Activated B cell treated with CpG ODN at 0.5 μM for 24 hours (primary cell): ENCODE measurements at regions not wholly inside any gene's neighbourhood (a gene's known extent, or its start where the extent isn't known, plus 50 kb on each side); places are given as distances from the start of the nearest gene placed in this dataset.
"Not testable (repeated sequence)": the region's sequence is repeated elsewhere in the genome, so short reads cannot be mapped to it uniquely, and the experiment has no call there.

Source experiments
- ATAC-seq: fragments of 200-7000 bp; cut with Tn5 transposase; one replicate; pipeline ENCODE4 v1.10.0; 2021; ENCODE audit warnings: low read depth, mild to moderate bottlenecking, moderate library complexity
- CTCF ChIA-PET: fragments of 350-600 bp; sonication (Branson Sonifier 250); formaldehyde crosslinking; loops from one replicate; lab custom pipeline; 2021; ENCODE audit warnings: antibody characterized with exemption; lab: Charles Lee
- POLR2A ChIA-PET: fragments of 350-600 bp; sonication (Branson Sonifier 250); formaldehyde crosslinking; loops from one replicate; lab custom pipeline; 2021; ENCODE audit warnings: antibody characterized with exemption; lab: Charles Lee
- DNase-seq: peaks from one replicate; pipeline ENCODE4 v3.0.0; 2022
- H3K27ac Mint-ChIP-seq: one replicate; pipeline ENCODE4 v1.8.0; 2020; ENCODE audit warnings: mixed read lengths
- H3K27me3 Mint-ChIP-seq: one replicate; pipeline ENCODE4 v1.8.0; 2021; ENCODE audit warnings: mixed read lengths
- H3K36me3 Mint-ChIP-seq: one replicate; pipeline ENCODE4 v1.8.0; 2021; ENCODE audit warnings: low read depth, mixed read lengths
- H3K4me1 Mint-ChIP-seq: one replicate; pipeline ENCODE4 v1.8.0; 2021; ENCODE audit warnings: mixed read lengths
- H3K4me3 Mint-ChIP-seq: one replicate; pipeline ENCODE4 v1.8.0; 2020; ENCODE audit warnings: mild to moderate bottlenecking, mixed read lengths
- H3K9me3 Mint-ChIP-seq: one replicate; pipeline ENCODE4 v1.8.0; 2020; ENCODE audit warnings: mixed read lengths
- intact Hi-C: fragments of 100-400 bp; cut with micrococcal nuclease; formaldehyde crosslinking; loops from one replicate; pipeline ENCODE4 v1.15.1; 2024
- TF ChIP-seq, protein P1 (sequence below): fragments of 200-600 bp; IDR thresholded peaks from one replicate; pipeline ENCODE4 v1.8.0; 2022; ENCODE audit warnings: antibody characterized with exemption, mild to moderate bottlenecking

DNA sequence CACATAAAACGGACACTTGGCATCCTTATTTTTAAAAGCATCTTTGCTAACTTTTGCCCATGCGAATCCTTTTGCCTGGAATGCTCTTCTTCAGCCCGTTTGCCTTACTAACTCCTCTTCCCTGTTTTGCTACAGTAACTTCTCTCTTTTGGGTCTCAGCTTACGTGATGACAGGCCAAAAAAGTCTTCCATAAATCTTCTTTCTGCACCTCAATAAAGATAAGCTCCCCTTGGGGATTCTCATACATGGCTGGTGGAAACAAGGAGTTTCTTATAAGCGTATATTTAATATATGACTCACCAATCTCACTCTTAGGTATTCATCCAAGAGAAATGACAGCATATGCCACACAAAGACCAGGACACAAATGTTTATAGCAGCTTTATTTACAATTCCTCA lies 192.7 kb downstream of the RCHY1 start:
- peaks cover 9% of the 10 kb centered on the region for H3K27me3 Mint-ChIP-seq
- DNase-seq: no peak
- peaks cover 2% of the 10 kb centered on the region for H3K9me3 Mint-ChIP-seq

DNA sequence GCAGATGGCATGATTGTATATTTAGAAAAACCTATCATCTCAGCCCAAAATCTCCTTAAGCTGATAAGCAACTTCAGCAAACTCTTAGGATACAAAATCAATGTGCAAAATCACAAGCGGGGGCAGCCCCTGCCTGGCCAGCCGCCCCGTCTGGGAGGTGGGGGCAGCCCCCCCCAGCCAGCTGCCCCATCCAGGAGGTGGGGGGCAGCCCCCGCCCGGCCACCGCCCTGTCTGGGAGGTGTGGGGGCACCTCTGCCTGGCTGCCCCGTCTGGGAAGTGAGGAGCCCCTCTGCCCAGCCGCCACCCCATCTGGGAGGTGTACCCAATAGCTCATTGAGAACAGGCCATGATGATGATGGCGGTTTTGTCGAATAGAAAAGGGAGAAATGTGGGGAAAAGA lies 196.6 kb downstream of the RCHY1 start:
- H3K4me3 Mint-ChIP-seq, DNase-seq, H3K36me3 Mint-ChIP-seq, H3K27ac Mint-ChIP-seq, POLR2A ChIA-PET, CTCF ChIA-PET, intact Hi-C loops, ATAC-seq, H3K4me1 Mint-ChIP-seq: not testable (repeated sequence)
- Mint-ChIP-seq H3K9me3 (peaks cover 10% of the 10 kb centered on the region), H3K27me3 (peaks cover 18% of the 10 kb centered on the region)

More for the DNA sequence above, 192.7 kb downstream of the RCHY1 start:
- TF ChIP-seq, protein P1, sequence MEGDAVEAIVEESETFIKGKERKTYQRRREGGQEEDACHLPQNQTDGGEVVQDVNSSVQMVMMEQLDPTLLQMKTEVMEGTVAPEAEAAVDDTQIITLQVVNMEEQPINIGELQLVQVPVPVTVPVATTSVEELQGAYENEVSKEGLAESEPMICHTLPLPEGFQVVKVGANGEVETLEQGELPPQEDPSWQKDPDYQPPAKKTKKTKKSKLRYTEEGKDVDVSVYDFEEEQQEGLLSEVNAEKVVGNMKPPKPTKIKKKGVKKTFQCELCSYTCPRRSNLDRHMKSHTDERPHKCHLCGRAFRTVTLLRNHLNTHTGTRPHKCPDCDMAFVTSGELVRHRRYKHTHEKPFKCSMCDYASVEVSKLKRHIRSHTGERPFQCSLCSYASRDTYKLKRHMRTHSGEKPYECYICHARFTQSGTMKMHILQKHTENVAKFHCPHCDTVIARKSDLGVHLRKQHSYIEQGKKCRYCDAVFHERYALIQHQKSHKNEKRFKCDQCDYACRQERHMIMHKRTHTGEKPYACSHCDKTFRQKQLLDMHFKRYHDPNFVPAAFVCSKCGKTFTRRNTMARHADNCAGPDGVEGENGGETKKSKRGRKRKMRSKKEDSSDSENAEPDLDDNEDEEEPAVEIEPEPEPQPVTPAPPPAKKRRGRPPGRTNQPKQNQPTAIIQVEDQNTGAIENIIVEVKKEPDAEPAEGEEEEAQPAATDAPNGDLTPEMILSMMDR: no peak
- H3K27ac Mint-ChIP-seq: no peak overlapping the region
- no peak overlapping the region for H3K4me3 Mint-ChIP-seq
- intact Hi-C loops: no loop called here
- CTCF ChIA-PET: no interaction called here
- POLR2A ChIA-PET: no interaction called here
- H3K36me3 Mint-ChIP-seq: no peaks in the 10 kb centered on the region
- ATAC-seq: no peak
- H3K4me1 Mint-ChIP-seq: no peaks in the 10 kb centered on the region

DNA sequence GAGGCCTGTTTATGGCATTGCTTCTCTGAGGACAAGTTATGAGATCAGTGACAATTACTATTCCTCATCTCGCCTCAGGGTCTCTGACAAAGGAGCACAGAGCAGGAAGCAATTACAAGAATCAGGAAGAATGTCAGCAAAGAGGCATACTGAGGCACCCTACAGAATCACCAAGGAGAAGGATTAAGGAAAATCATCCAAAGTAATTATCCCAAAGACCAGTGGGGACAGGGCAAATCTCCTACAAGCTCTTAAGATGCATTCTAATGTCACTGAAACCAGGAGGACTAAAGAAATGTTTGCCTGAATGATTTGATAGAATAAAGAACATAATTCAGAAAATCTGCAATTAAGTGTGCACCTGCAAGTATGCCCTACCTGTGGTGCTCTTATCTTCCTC lies 206.2 kb downstream of the RCHY1 start:
- POLR2A ChIA-PET: no interaction called here
- no peak for DNase-seq
- peaks cover 15% of the 10 kb centered on the region for H3K9me3 Mint-ChIP-seq

DNA sequence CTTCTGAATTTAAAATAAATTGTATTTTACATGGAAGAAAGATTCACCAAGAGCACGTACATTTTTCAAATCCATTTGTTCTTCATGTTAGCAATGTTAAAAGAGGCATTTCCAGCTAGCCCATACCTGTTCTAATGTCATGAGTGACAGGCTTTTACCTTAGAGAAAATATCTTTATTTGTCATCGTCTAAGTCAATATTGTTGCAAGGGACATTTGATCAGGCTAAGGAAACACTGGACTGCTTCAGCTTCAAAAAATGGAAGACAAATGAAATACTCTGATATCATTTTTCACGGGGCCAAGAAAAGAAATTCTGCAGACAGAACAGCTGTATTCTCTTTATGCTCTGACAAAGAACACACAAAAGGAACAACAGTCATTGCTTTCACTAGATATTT lies 207.7 kb downstream of the RCHY1 start:
- ChIA-PET POLR2A (no interaction called here), CTCF (no interaction called here)
- H3K9me3 Mint-ChIP-seq: peaks cover 10% of the 10 kb centered on the region
- DNase-seq (no peak), ATAC-seq (no peak)
- no peaks in the 10 kb centered on the region for H3K4me1 Mint-ChIP-seq
- H3K27ac Mint-ChIP-seq: no peak overlapping the region
- peaks cover 5% of the 10 kb centered on the region for H3K27me3 Mint-ChIP-seq
- no peak overlapping the region for H3K4me3 Mint-ChIP-seq
- intact Hi-C loops: no loop called here
- H3K36me3 Mint-ChIP-seq: no peaks in the 10 kb centered on the region
- TF ChIP-seq, protein P1: no peak

More for the DNA sequence above, 206.2 kb downstream of the RCHY1 start:
- no peak overlapping the region for H3K4me3 Mint-ChIP-seq
- CTCF ChIA-PET: no interaction called here
- TF ChIP-seq, protein P1: no peak
- intact Hi-C loops: no loop called here
- H3K27me3 Mint-ChIP-seq: peaks cover 7% of the 10 kb centered on the region
- H3K27ac Mint-ChIP-seq: no peak overlapping the region
- H3K36me3 Mint-ChIP-seq: no peaks in the 10 kb centered on the region
- no peaks in the 10 kb centered on the region for H3K4me1 Mint-ChIP-seq
- ATAC-seq: no peak

DNA sequence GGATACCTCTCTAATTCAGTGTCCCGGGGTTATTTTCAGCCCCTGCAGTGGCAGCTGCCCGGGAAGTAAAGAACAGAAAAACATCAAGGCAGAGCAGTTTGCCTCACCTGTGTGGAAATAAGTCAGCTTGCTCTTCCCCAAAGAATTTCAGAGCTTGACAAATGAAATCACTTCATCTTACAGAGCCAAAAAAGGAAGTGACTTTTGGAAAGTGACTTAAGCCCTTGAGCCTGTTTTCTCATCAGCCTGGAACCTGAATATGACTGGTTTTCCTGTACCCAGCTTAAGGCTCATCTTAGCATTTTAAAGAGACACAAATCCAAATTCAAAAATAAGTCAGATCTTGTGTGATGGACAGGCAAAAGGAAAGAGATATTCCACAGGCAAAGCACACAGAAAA lies 211.6 kb downstream of the RCHY1 start:
- H3K4me3 Mint-ChIP-seq: no peak overlapping the region
- CTCF ChIA-PET: no interaction called here
- no peaks in the 10 kb centered on the region for H3K9me3 Mint-ChIP-seq
- no peak for ATAC-seq
- no peak overlapping the region for H3K27ac Mint-ChIP-seq
- DNase-seq: no peak
- H3K36me3 Mint-ChIP-seq: no peaks in the 10 kb centered on the region
- H3K27me3 Mint-ChIP-seq: peaks cover 10% of the 10 kb centered on the region
- TF ChIP-seq, protein P1: no peak
- intact Hi-C loops: no loop called here
- H3K4me1 Mint-ChIP-seq: no peaks in the 10 kb centered on the region
- POLR2A ChIA-PET: no interaction called here
